ENCODE measurements at regions not wholly inside any gene's neighbourhood (a gene's known extent, or its start where the extent isn't known, plus 50 kb on each side); places are given as distances from the start of the nearest gene placed in this dataset.

- Histone ChIP-seq H3K27me3 (ENCODE audit: insufficient read depth) (no peaks in the 10 kb centered on the region), H3K36me3 (replicated peaks in 1 of 2; ENCODE audit: control insufficient read depth in 1 of 2, insufficient read depth in 2 of 2, low read length in 1 of 2) (no peaks in the 10 kb centered on the region), H3K4me1 (ENCODE audit: control insufficient read depth in 1 of 2, insufficient read depth in 2 of 2, low read depth in 1 of 2, low read length in 1 of 2) (no peaks in the 10 kb centered on the region), H3F3A (replicated peaks; ENCODE audit: insufficient read depth) (no peaks in the 10 kb centered on the region), H3K4me3 (ENCODE audit: low read depth in 2 of 2, low read length in 1 of 2) (no peak overlapping the region), H3K9me3 (no peaks in the 10 kb centered on the region), H3K27ac (ENCODE audit: low read depth in 2 of 2, low read length in 1 of 2) (no peak overlapping the region), H3K9ac (no peak overlapping the region), H3K9me2 (no peaks in the 10 kb centered on the region), H4K20me1 (ENCODE audit: insufficient read depth) (no peaks in the 10 kb centered on the region), H3K4me2 (no peak overlapping the region), H3K79me2 (ENCODE audit: insufficient read depth) (no peaks in the 10 kb centered on the region; the same call in 1 of the 2 replicates), H2AFZ (ENCODE audit: low read depth) (no peak overlapping the region)
- CTCF ChIA-PET = interaction anchor here (0.9 kb wide), 1 partner anchor 9 kb away, joined by 3 read pairs; no protein-coding TSS in a partner anchor
- 100% methylated on average over 1 of the region's 1 CpG for WGBS (ENCODE audit: low lambda C conversion rate)
- TF ChIP-seq TCF12 (IDR thresholded peaks at IDR 0.05) (no peak), GABPA (IDR thresholded peaks at IDR 0.05; ENCODE audit: low read depth) (no peak), MAX (IDR thresholded peaks at IDR 0.05; ENCODE audit: low read depth) (no peak), USF1 (IDR thresholded peaks at IDR 0.05; ENCODE audit: borderline replicate concordance, low read depth) (no peak), SMC3 (IDR thresholded peaks at IDR 0.05; ENCODE audit: low read depth, low read length) (no peak), NRF1 (IDR thresholded peaks at IDR 0.05; ENCODE audit: low read depth, low read length) (no peak), FOXM1 (IDR thresholded peaks at IDR 0.05; ENCODE audit: low read depth) (no peak), PBX3 (IDR thresholded peaks at IDR 0.05) (no peak), CTCF (IDR thresholded peaks at IDR 0.05) (no peak), TAF1 (IDR thresholded peaks at IDR 0.05; ENCODE audit: borderline replicate concordance, low read depth, low read length) (no peak), RFX5 (IDR thresholded peaks at IDR 0.05; ENCODE audit: low read length) (no peak)
- no peak for DNase-seq
- POLR2A ChIA-PET = no interaction called here
These were observed 711.1 kb upstream of the GOLIM4 start for GRCh38 chr3:168806871-168807270.

GRCh38 chr3:168803536-168803935, 707.8 kb upstream of the GOLIM4 start:
- no peaks in the 10 kb centered on the region for H3K9me3 ChIP-seq
- POLR2A ChIA-PET = no interaction called here
- no peak overlapping the region for H3K4me2 ChIP-seq
- WGBS (ENCODE audit: low lambda C conversion rate) = 22% methylated on average over 1 of the region's 1 CpG
- no peaks in the 10 kb centered on the region for H3K4me1 ChIP-seq (ENCODE audit: control insufficient read depth in 1 of 2, insufficient read depth in 2 of 2, low read depth in 1 of 2, low read length in 1 of 2)
- TF ChIP-seq CTCF (IDR thresholded peaks at IDR 0.05) = no peak
- TF ChIP-seq MAX (IDR thresholded peaks at IDR 0.05; ENCODE audit: low read depth) = no peak
- TF ChIP-seq POLR2AphosphoS5 (IDR thresholded peaks at IDR 0.05; ENCODE audit: low read depth, low read length) = no peak
- no peak for TF ChIP-seq FOXJ3 (CRISPR knock-in tag; IDR thresholded peaks at IDR 0.05)
- TF ChIP-seq SMC3 (IDR thresholded peaks at IDR 0.05; ENCODE audit: low read depth, low read length) = no peak
- TF ChIP-seq RCOR1 (IDR thresholded peaks at IDR 0.05; ENCODE audit: low read length) = no peak
- no peak for TF ChIP-seq SIN3A (IDR thresholded peaks at IDR 0.05; ENCODE audit: borderline replicate concordance, low read depth, low read length)
- no peak for TF ChIP-seq CHD2 (IDR thresholded peaks at IDR 0.05; ENCODE audit: low read length, partially characterized antibody)
- H3K4me3 ChIP-seq (ENCODE audit: low read depth in 2 of 2, low read length in 1 of 2) = no peak overlapping the region
- H2AFZ ChIP-seq (ENCODE audit: low read depth) = no peak overlapping the region
- DNase-seq = no peak
- H3F3A ChIP-seq (replicated peaks; ENCODE audit: insufficient read depth) = no peaks in the 10 kb centered on the region
- H4K20me1 ChIP-seq (ENCODE audit: insufficient read depth) = no peaks in the 10 kb centered on the region
- H3K27ac ChIP-seq (ENCODE audit: low read depth in 2 of 2, low read length in 1 of 2) = no peak overlapping the region
- CTCF ChIA-PET = no interaction called here
- no peaks in the 10 kb centered on the region for H3K9me2 ChIP-seq
- no peak overlapping the region for H3K9ac ChIP-seq
- H3K36me3 ChIP-seq (replicated peaks in 1 of 2; ENCODE audit: control insufficient read depth in 1 of 2, insufficient read depth in 2 of 2, low read length in 1 of 2) = no peaks in the 10 kb centered on the region
- no peaks in the 10 kb centered on the region for H3K27me3 ChIP-seq (ENCODE audit: insufficient read depth)
- H3K79me2 ChIP-seq (ENCODE audit: insufficient read depth) = no peaks in the 10 kb centered on the region; the same call in 1 of the 2 replicates

Measured in SK-N-SH (cell line).